Smooth muscle cell (in vitro differentiated cells): ENCODE measurements at regions not wholly inside any gene's neighbourhood (a gene's known extent, or its start where the extent isn't known, plus 50 kb on each side); places are given as distances from the start of the nearest gene placed in this dataset.

Experiments
- DNase-seq: peaks from one replicate; lab custom pipeline; 2025; ENCODE audit not compliant: unreplicated experiment; lab: John Stamatoyannopoulos, UW
- H2AFZ ChIP-seq: fragments of 200-600 bp; sonication (generic); 2 replicates; pipeline ENCODE4 v1.6.0; 2016; ENCODE audit warnings: antibody characterized with exemption, low read depth, mild to moderate bottlenecking
- H3F3A ChIP-seq: fragments of 200-600 bp; sonication (generic); 2 replicates; pipeline ENCODE4 v1.6.0; 2017; ENCODE audit warnings: antibody characterized with exemption, low read depth
- H3K27ac ChIP-seq: fragments of 200-600 bp; sonication (generic); 2 replicates; pipeline ENCODE4 v1.5.1; 2016; ENCODE audit warnings: low read depth, mild to moderate bottlenecking
- H3K27me3 ChIP-seq: fragments of 200-600 bp; sonication (generic); 2 replicates; pipeline ENCODE4 v1.6.1; 2016; ENCODE audit warnings: low read depth, mild to moderate bottlenecking
- H3K36me3 ChIP-seq: fragments of 200-600 bp; sonication (generic); 2 replicates; pipeline ENCODE4 v1.5.1; 2016; ENCODE audit warnings: low read depth
- H3K4me1 ChIP-seq: fragments of 200-600 bp; sonication (generic); 2 replicates; pipeline ENCODE4 v1.5.1; 2016; ENCODE audit warnings: low read depth
- H3K4me2 ChIP-seq: fragments of 200-600 bp; sonication (generic); 2 replicates; pipeline ENCODE4 v1.6.0; 2016; ENCODE audit warnings: mild to moderate bottlenecking
- H3K4me3 ChIP-seq: fragments of 200-600 bp; sonication (generic); 2 replicates; pipeline ENCODE4 v1.5.1; 2016; ENCODE audit warnings: mild to moderate bottlenecking
- H3K79me2 ChIP-seq: fragments of 200-600 bp; sonication (generic); 2 replicates; pipeline ENCODE4 v1.6.0; 2016; ENCODE audit warnings: low read depth, mild to moderate bottlenecking
- H3K9ac ChIP-seq: fragments of 200-600 bp; sonication (generic); 2 replicates; pipeline ENCODE4 v1.6.0; 2016; ENCODE audit warnings: low read depth
- H3K9me3 ChIP-seq: fragments of 200-600 bp; sonication (generic); replicated peaks from 2 replicates; pipeline ENCODE4 v1.5.1; 2016; ENCODE audit warnings: low read depth
- H4K20me1 ChIP-seq: fragments of 200-600 bp; sonication (generic); 2 replicates; pipeline ENCODE4 v1.6.0; 2016; ENCODE audit warnings: low read depth
- CTCF ChIP-seq: fragments of 200-600 bp; sonication (generic); IDR thresholded peaks from 2 replicates; pipeline ENCODE4 v1.5.1; 2017; ENCODE audit warnings: borderline replicate concordance, mild to moderate bottlenecking, antibody characterized with exemption; ENCODE audit not compliant: insufficient read depth, poor library complexity, severe bottlenecking
- WGBS: methylation state at CpG from one replicate; pipeline ENCODE4 v1.1.7; 2016; ENCODE audit warnings: low lambda C conversion rate; 5-methylcytosine and 5-hydroxymethylcytosine counted together

DNA sequence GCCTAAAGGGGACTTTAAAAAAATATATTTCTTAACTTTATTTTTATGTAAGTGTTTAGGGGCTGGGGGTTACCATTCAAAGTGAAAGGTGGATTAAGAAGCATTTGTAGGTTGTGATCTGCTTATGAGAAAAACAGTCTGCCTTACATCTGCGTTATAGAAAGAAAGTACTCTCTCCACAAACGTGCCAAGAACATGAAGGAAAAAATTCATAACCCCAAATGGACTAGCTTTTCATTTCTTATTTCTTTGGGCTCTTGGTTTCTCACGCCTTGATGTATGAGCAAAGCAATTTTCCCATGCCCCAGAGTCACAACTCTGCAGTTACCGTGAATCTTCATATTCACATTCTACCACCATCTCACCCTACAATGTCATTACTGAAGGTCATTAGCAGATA is 1165.1 kb upstream of the ADGRL4 start:
- no peaks in the 10 kb centered on the region for H3F3A ChIP-seq
- 94% methylated on average over 4 of the region's 4 CpGs for WGBS
- no peak for TF ChIP-seq CTCF

DNA sequence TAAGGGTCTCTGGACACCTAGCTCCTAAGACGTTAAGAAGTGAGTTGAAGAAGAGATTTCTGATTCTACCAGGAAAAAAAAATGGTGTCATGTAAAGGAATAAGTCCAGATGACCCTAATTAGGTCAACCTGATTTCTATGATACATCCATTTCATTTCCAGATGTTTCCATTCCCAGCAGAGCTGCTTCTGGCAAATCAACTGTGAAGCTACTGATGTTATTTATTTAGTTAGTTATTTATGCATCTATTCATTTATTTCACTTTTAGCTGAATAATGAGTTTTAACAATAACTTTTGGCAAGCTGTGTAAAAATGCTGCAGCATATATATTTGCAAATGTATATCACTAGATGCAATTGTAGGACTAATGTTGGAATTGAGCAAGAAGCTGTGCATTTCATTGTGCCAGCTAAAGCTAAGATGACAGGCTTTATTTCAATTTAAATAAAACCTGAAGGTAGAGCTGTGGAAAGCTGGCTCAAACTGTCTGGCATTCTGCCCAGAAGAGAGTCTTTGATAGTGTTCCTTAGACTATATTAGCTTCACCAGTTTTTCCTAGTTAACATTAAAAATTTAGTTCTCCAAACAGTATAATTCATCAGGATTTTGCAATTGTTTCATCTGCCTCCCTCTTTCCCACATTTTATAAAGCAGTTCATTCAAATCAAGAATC is 1164.4 kb upstream of the ADGRL4 start:
- Histone ChIP-seq H3K36me3 (no peaks in the 10 kb centered on the region), H3K27me3 (no peaks in the 10 kb centered on the region), H3K79me2 (no peaks in the 10 kb centered on the region), H3K9me3 (no peaks in the 10 kb centered on the region), H4K20me1 (no peaks in the 10 kb centered on the region), H3K27ac (no peak overlapping the region), H3F3A (no peaks in the 10 kb centered on the region), H3K4me1 (no peaks in the 10 kb centered on the region), H3K9ac (no peak overlapping the region), H2AFZ (no peak overlapping the region), H3K4me3 (no peak overlapping the region), H3K4me2 (no peak overlapping the region)
- DNase-seq, result no peak
- no peak for TF ChIP-seq CTCF
- 82% methylated on average over 1 of the region's 1 CpG for WGBS

More for the DNA sequence above, 1165.1 kb upstream of the ADGRL4 start:
- no peak for DNase-seq
- Histone ChIP-seq H3K27me3 (no peaks in the 10 kb centered on the region), H4K20me1 (no peaks in the 10 kb centered on the region), H3K4me1 (no peaks in the 10 kb centered on the region), H3K4me3 (no peak overlapping the region), H3K27ac (no peak overlapping the region), H3K36me3 (no peaks in the 10 kb centered on the region), H3K9ac (no peak overlapping the region), H3K79me2 (no peaks in the 10 kb centered on the region), H3K4me2 (no peak overlapping the region), H2AFZ (no peak overlapping the region), H3K9me3 (no peaks in the 10 kb centered on the region)

DNA sequence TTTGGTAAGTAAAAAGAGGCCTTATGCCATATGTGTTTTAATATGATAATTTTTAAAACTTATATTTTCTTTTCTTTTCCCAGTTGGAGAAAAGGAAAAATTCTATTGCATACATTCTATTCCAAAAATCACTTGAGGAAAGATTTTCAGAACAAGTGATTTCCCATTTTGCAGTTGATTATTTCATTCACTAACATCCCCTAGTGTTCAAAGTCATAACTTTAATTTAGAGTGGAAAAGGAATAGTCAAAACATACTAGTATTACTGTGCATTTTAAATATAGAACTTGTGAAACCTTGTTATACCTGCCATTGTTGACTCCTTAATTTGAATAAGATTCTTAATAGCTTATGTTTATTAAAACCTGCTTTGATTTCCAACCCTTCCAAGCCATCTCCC is 1157.6 kb upstream of the ADGRL4 start:
- no peak overlapping the region for H3K4me2 ChIP-seq
- H3K27ac ChIP-seq, result no peak overlapping the region
- no peaks in the 10 kb centered on the region for H3K79me2 ChIP-seq
- no peaks in the 10 kb centered on the region for H4K20me1 ChIP-seq
- H3F3A ChIP-seq, result no peaks in the 10 kb centered on the region
- no peaks in the 10 kb centered on the region for H3K9me3 ChIP-seq
- no peak for TF ChIP-seq CTCF
- H3K27me3 ChIP-seq, result no peaks in the 10 kb centered on the region
- no peak overlapping the region for H2AFZ ChIP-seq
- no peak for DNase-seq
- H3K36me3 ChIP-seq, result no peaks in the 10 kb centered on the region
- no peak overlapping the region for H3K9ac ChIP-seq
- no peak overlapping the region for H3K4me3 ChIP-seq
- H3K4me1 ChIP-seq, result no peaks in the 10 kb centered on the region

DNA sequence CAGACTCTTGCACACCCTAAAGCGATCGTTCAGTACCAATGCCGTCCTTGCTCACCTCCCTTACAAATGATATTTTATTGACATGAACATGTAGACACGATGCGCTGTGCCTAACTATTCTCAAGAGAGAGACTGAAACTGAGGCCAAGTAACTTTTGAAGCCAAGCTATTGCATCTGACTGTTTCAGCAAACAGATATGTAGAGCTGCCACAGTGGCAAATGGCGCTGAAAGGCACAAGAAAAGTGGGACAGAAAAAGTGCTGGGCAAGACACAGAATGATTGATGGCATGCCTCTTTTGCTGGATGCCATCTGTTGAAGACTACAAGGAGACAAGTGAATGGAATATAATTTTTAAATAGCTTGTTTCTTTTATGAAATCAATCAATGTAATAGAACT is 1157.2 kb upstream of the ADGRL4 start:
- H3K27ac ChIP-seq, result no peak overlapping the region
- no peak for DNase-seq

More for the DNA sequence above, 1157.2 kb upstream of the ADGRL4 start:
- TF ChIP-seq CTCF, result no peak
- Histone ChIP-seq H3F3A (no peaks in the 10 kb centered on the region), H3K36me3 (no peaks in the 10 kb centered on the region), H2AFZ (no peak overlapping the region), H3K4me2 (no peak overlapping the region), H3K27me3 (no peaks in the 10 kb centered on the region), H3K9me3 (no peaks in the 10 kb centered on the region), H3K79me2 (no peaks in the 10 kb centered on the region), H4K20me1 (no peaks in the 10 kb centered on the region), H3K9ac (no peak overlapping the region), H3K4me3 (no peak overlapping the region), H3K4me1 (no peaks in the 10 kb centered on the region)
- WGBS, result 93% methylated on average over 6 of the region's 6 CpGs
